ENCODE measurements at regions not wholly inside any gene's neighbourhood (a gene's known extent, or its start where the extent isn't known, plus 50 kb on each side); places are given as distances from the start of the nearest gene placed in this dataset.

DNA sequence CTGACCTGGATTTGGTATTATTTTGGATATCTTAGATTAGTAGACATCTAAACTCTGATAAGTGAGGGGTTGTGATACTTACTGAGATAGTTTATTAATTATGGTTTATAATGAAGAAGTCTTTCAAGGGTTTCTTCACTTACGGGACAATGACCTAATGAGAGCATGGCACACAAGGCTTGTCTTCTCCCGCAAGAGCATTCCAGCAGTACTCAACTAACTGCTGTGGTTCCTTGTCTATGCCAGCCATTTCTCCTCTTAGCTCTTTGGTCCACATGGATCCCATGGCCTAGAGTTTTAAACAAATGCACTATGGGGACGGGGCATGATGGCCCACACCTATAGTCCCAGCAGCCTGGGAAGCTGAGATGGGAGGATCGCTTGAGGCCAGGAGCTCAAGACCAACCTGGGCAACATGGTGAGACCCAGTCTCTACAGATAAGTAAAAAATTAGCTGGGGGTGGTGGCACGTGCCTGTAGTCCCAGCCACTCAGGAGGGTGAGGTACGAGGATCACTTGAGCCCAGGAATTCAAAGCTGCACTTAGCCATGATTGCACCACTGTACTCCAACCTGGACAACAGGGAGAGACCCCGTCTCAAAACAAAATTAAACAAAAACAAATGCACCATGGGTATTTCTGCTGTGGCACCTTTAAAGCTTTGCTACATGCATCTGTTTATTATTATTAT is 161.7 kb upstream of the MYCN start:
- Mint-ChIP-seq H3K4me3 (ENCODE audit: unreplicated experiment) (no peak overlapping the region), H3K36me3 (ENCODE audit: unreplicated experiment) (no peaks in the 10 kb centered on the region), H3K4me1 (ENCODE audit: low read depth, unreplicated experiment) (no peaks in the 10 kb centered on the region), H3K27ac (ENCODE audit: unreplicated experiment) (no peak overlapping the region), H3K9me3 (ENCODE audit: unreplicated experiment) (peaks cover 2% of the 10 kb centered on the region), H3K27me3 (ENCODE audit: unreplicated experiment) (peaks cover 4% of the 10 kb centered on the region)
- TF ChIP-seq, protein P1, sequence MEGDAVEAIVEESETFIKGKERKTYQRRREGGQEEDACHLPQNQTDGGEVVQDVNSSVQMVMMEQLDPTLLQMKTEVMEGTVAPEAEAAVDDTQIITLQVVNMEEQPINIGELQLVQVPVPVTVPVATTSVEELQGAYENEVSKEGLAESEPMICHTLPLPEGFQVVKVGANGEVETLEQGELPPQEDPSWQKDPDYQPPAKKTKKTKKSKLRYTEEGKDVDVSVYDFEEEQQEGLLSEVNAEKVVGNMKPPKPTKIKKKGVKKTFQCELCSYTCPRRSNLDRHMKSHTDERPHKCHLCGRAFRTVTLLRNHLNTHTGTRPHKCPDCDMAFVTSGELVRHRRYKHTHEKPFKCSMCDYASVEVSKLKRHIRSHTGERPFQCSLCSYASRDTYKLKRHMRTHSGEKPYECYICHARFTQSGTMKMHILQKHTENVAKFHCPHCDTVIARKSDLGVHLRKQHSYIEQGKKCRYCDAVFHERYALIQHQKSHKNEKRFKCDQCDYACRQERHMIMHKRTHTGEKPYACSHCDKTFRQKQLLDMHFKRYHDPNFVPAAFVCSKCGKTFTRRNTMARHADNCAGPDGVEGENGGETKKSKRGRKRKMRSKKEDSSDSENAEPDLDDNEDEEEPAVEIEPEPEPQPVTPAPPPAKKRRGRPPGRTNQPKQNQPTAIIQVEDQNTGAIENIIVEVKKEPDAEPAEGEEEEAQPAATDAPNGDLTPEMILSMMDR (IDR thresholded peaks at IDR 0.05; ENCODE audit: partially characterized antibody, unreplicated experiment): no peak
- DNase-seq: no peak

DNA sequence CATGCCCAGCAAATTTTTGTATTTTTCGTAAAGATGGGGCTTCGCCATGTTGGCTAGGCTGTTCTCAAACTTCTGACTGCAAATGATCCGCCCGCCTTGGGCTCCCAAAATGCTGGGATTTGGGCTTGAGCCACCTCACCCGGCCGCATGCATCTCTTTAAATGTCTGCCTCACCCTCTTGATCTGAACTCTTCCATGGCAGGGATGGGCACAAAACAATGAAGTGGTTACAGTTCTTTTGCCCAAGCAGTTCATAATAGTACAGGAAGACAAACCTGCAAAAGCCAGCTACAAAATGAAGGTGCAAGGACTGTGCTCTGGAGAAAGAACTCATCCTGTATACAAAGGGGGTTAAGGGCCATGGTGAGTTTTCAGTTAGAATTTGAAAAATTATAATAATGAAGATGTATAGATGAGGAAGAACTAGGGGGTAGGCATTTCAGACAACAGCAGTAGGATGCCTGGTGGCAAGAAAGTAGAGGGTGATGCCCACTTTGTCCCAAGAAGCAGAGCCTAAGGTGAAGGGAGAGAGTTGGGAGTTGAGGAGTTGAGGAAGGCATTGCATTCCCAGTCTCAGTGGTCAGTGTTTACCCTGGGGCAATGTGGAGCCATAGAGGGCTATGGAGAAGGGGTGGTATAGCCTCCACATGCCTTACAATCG is 160.8 kb upstream of the MYCN start:
- H3K9me3 Mint-ChIP-seq (ENCODE audit: unreplicated experiment): peaks cover 2% of the 10 kb centered on the region
- no peaks in the 10 kb centered on the region for H3K36me3 Mint-ChIP-seq (ENCODE audit: unreplicated experiment)
- no peak overlapping the region for H3K27ac Mint-ChIP-seq (ENCODE audit: unreplicated experiment)
- H3K27me3 Mint-ChIP-seq (ENCODE audit: unreplicated experiment): peaks cover 4% of the 10 kb centered on the region
- TF ChIP-seq, protein P1 (IDR thresholded peaks at IDR 0.05; ENCODE audit: partially characterized antibody, unreplicated experiment): no peak
- no peaks in the 10 kb centered on the region for H3K4me1 Mint-ChIP-seq (ENCODE audit: low read depth, unreplicated experiment)
- H3K4me3 Mint-ChIP-seq (ENCODE audit: unreplicated experiment): no peak overlapping the region
- no peak for DNase-seq

DNA sequence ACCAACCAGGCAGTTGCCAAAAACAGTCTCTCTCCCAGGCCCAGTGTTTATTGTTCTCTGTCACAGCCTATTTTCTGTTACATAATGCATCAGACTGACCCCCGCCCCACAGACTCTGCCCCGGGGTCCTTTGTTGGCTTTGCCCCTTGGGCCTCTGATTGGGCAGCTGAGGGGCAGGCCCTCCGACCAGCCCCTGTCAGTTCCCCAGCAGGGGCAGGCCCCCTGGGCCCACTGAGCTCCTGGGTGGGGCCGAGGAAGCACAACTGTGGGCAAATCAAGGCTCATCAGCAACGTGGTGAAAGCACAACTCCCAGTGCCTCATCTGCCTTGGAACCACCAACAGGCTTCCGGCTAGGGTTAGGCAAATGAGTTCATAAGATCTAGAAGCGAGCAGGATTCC is 160.1 kb upstream of the MYCN start:
- no peaks in the 10 kb centered on the region for H3K4me1 Mint-ChIP-seq (ENCODE audit: low read depth, unreplicated experiment)
- TF ChIP-seq, protein P1 (IDR thresholded peaks at IDR 0.05; ENCODE audit: partially characterized antibody, unreplicated experiment): no peak
- no peak for DNase-seq
- peaks cover 4% of the 10 kb centered on the region for H3K27me3 Mint-ChIP-seq (ENCODE audit: unreplicated experiment)
- H3K9me3 Mint-ChIP-seq (ENCODE audit: unreplicated experiment): peaks cover 2% of the 10 kb centered on the region
- no peak overlapping the region for H3K4me3 Mint-ChIP-seq (ENCODE audit: unreplicated experiment)
- H3K27ac Mint-ChIP-seq (ENCODE audit: unreplicated experiment): no peak overlapping the region
- no peaks in the 10 kb centered on the region for H3K36me3 Mint-ChIP-seq (ENCODE audit: unreplicated experiment)

DNA sequence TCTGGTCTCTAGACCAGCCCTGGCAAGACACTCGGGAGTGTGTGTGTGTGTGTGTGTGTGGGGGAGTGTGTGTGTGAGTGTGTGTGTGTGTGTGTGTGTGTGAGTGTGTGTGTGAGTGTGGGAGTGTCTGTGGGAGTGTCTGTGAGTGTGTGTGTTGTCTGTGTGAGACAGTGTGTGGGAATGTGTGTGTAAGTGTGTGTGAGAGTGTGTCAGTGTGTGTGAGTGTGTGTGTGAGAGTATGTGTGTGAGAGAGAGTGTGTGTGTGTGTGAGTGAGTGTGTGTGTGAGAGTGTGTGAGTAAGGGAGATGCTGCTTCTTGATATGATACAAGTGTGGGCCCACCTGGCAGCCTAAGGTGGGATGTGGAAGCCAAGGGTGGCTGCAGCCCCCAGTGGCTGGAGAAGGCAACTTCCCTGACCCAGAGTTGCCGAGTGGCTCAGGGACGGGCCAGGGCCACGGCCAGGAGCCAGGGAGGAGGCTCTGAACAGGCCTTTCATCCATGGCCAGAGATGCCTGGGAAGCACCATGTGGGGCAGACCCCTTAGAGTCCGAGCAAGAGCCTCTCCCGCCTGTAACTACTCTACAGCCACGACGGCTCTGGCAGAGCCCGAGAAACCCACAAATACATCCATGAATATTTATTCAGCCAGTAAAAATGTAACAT is 159.3 kb upstream of the MYCN start:
- no peaks in the 10 kb centered on the region for H3K4me1 Mint-ChIP-seq (ENCODE audit: low read depth, unreplicated experiment)
- H3K9me3 Mint-ChIP-seq (ENCODE audit: unreplicated experiment): peaks cover 2% of the 10 kb centered on the region

More for the DNA sequence above, 159.3 kb upstream of the MYCN start:
- no peak for DNase-seq
- TF ChIP-seq, protein P1 (IDR thresholded peaks at IDR 0.05; ENCODE audit: partially characterized antibody, unreplicated experiment): no peak
- Mint-ChIP-seq H3K27ac (ENCODE audit: unreplicated experiment) (no peak overlapping the region), H3K36me3 (ENCODE audit: unreplicated experiment) (no peaks in the 10 kb centered on the region), H3K27me3 (ENCODE audit: unreplicated experiment) (peaks cover 7% of the 10 kb centered on the region), H3K4me3 (ENCODE audit: unreplicated experiment) (no peak overlapping the region)
